Activated B cell treated with CpG ODN at 0.5 μM for 24 hours (primary cell): ENCODE measurements at regions not wholly inside any gene's neighbourhood (a gene's known extent, or its start where the extent isn't known, plus 50 kb on each side); places are given as distances from the start of the nearest gene placed in this dataset.

Experiments
- ATAC-seq: fragments of 200-7000 bp; cut with Tn5 transposase; one replicate; pipeline ENCODE4 v1.10.0; 2021; ENCODE audit warnings: low read depth, mild to moderate bottlenecking, moderate library complexity
- CTCF ChIA-PET: fragments of 350-600 bp; sonication (Branson Sonifier 250); formaldehyde crosslinking; loops from one replicate; lab custom pipeline; 2021; ENCODE audit warnings: antibody characterized with exemption; lab: Charles Lee
- POLR2A ChIA-PET: fragments of 350-600 bp; sonication (Branson Sonifier 250); formaldehyde crosslinking; loops from one replicate; lab custom pipeline; 2021; ENCODE audit warnings: antibody characterized with exemption; lab: Charles Lee
- DNase-seq: peaks from one replicate; pipeline ENCODE4 v3.0.0; 2022
- H3K27ac Mint-ChIP-seq: one replicate; pipeline ENCODE4 v1.8.0; 2020; ENCODE audit warnings: mixed read lengths
- H3K27me3 Mint-ChIP-seq: one replicate; pipeline ENCODE4 v1.8.0; 2021; ENCODE audit warnings: mixed read lengths
- H3K36me3 Mint-ChIP-seq: one replicate; pipeline ENCODE4 v1.8.0; 2021; ENCODE audit warnings: low read depth, mixed read lengths
- H3K4me1 Mint-ChIP-seq: one replicate; pipeline ENCODE4 v1.8.0; 2021; ENCODE audit warnings: mixed read lengths
- H3K4me3 Mint-ChIP-seq: one replicate; pipeline ENCODE4 v1.8.0; 2020; ENCODE audit warnings: mild to moderate bottlenecking, mixed read lengths
- H3K9me3 Mint-ChIP-seq: one replicate; pipeline ENCODE4 v1.8.0; 2020; ENCODE audit warnings: mixed read lengths
- intact Hi-C: fragments of 100-400 bp; cut with micrococcal nuclease; formaldehyde crosslinking; loops from one replicate; pipeline ENCODE4 v1.15.1; 2024
- TF ChIP-seq, protein P1 (sequence below): fragments of 200-600 bp; IDR thresholded peaks from one replicate; pipeline ENCODE4 v1.8.0; 2022; ENCODE audit warnings: antibody characterized with exemption, mild to moderate bottlenecking

GRCh38 chr18:22517356-22517755, 99.6 kb upstream of the CTAGE1 start:
- ChIA-PET POLR2A (no interaction called here), CTCF (no interaction called here)
- Mint-ChIP-seq H3K4me1 (peaks cover 8% of the 10 kb centered on the region), H3K27me3 (peaks cover 3% of the 10 kb centered on the region), H3K9me3 (no peaks in the 10 kb centered on the region), H3K27ac (no peak overlapping the region), H3K4me3 (no peak overlapping the region), H3K36me3 (no peaks in the 10 kb centered on the region)
- ATAC-seq: no peak
- no peak for DNase-seq
- TF ChIP-seq, protein P1, sequence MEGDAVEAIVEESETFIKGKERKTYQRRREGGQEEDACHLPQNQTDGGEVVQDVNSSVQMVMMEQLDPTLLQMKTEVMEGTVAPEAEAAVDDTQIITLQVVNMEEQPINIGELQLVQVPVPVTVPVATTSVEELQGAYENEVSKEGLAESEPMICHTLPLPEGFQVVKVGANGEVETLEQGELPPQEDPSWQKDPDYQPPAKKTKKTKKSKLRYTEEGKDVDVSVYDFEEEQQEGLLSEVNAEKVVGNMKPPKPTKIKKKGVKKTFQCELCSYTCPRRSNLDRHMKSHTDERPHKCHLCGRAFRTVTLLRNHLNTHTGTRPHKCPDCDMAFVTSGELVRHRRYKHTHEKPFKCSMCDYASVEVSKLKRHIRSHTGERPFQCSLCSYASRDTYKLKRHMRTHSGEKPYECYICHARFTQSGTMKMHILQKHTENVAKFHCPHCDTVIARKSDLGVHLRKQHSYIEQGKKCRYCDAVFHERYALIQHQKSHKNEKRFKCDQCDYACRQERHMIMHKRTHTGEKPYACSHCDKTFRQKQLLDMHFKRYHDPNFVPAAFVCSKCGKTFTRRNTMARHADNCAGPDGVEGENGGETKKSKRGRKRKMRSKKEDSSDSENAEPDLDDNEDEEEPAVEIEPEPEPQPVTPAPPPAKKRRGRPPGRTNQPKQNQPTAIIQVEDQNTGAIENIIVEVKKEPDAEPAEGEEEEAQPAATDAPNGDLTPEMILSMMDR: no peak
- intact Hi-C loops: no loop called here

- no peak for DNase-seq
- CTCF ChIA-PET: no interaction called here
- TF ChIP-seq, protein P1: no peak
These were observed 103.5 kb upstream of the CTAGE1 start for GRCh38 chr18:22521026-22521707.

GRCh38 chr18:22523481-22523880, 105.8 kb upstream of the CTAGE1 start:
- no peak for ATAC-seq
- ChIA-PET POLR2A (no interaction called here), CTCF (no interaction called here)
- H3K27me3 Mint-ChIP-seq: no peaks in the 10 kb centered on the region
- intact Hi-C loops: no loop called here
- H3K27ac Mint-ChIP-seq: no peak overlapping the region
- no peaks in the 10 kb centered on the region for H3K36me3 Mint-ChIP-seq
- peaks cover 3% of the 10 kb centered on the region for H3K9me3 Mint-ChIP-seq
- no peak overlapping the region for H3K4me3 Mint-ChIP-seq
- DNase-seq: no peak
- H3K4me1 Mint-ChIP-seq: peaks cover 8% of the 10 kb centered on the region
- TF ChIP-seq, protein P1: no peak

More at GRCh38 chr18:22521026-22521707, 103.5 kb upstream of the CTAGE1 start:
- no peaks in the 10 kb centered on the region for H3K9me3 Mint-ChIP-seq
- H3K4me1 Mint-ChIP-seq: peaks cover 8% of the 10 kb centered on the region
- peaks cover 2% of the 10 kb centered on the region for H3K27me3 Mint-ChIP-seq
- no peak overlapping the region for H3K27ac Mint-ChIP-seq
- intact Hi-C loops: no loop called here
- H3K4me3 Mint-ChIP-seq: no peak overlapping the region
- POLR2A ChIA-PET: no interaction called here
- H3K36me3 Mint-ChIP-seq: no peaks in the 10 kb centered on the region
- no peak for ATAC-seq

GRCh38 chr18:22524783-22525182, 107.1 kb upstream of the CTAGE1 start:
- TF ChIP-seq, protein P1: no peak
- Mint-ChIP-seq H3K4me3 (no peak overlapping the region), H3K9me3 (peaks cover 3% of the 10 kb centered on the region), H3K27me3 (no peaks in the 10 kb centered on the region), H3K27ac (no peak overlapping the region), H3K36me3 (no peaks in the 10 kb centered on the region), H3K4me1 (peaks cover 8% of the 10 kb centered on the region)
- no peak for DNase-seq
- ChIA-PET POLR2A (no interaction called here), CTCF (no interaction called here)
- intact Hi-C loops: no loop called here
- ATAC-seq: no peak

GRCh38 chr18:22525313-22525712, 107.6 kb upstream of the CTAGE1 start:
- POLR2A ChIA-PET: no interaction called here
- peaks cover 8% of the 10 kb centered on the region for H3K4me1 Mint-ChIP-seq
- peaks cover 3% of the 10 kb centered on the region for H3K9me3 Mint-ChIP-seq
- no peak overlapping the region for H3K4me3 Mint-ChIP-seq
- DNase-seq: no peak
- TF ChIP-seq, protein P1: no peak
- no peaks in the 10 kb centered on the region for H3K36me3 Mint-ChIP-seq
- no peak for ATAC-seq
- H3K27ac Mint-ChIP-seq: no peak overlapping the region
- CTCF ChIA-PET: no interaction called here
- no peaks in the 10 kb centered on the region for H3K27me3 Mint-ChIP-seq
- intact Hi-C loops: no loop called here
